ENCODE measurements at regions not wholly inside any gene's neighbourhood (a gene's known extent, or its start where the extent isn't known, plus 50 kb on each side); places are given as distances from the start of the nearest gene placed in this dataset.

- H4K8ac ChIP-seq (ENCODE audit: extremely low read depth, insufficient read depth, low read length), result no peak overlapping the region
- TF ChIP-seq JUN (IDR thresholded peaks at IDR 0.05; ENCODE audit: low read depth, low read length) (no peak), EGR1 (IDR thresholded peaks at IDR 0.05; ENCODE audit: borderline replicate concordance, low read depth, low read length) (no peak), RAD21 (IDR thresholded peaks at IDR 0.05 in 1 of 2, conservative IDR thresholded peaks at IDR 0.05 in 1 of 2; ENCODE audit: low read depth in 2 of 2, low read length in 2 of 2) (no peak), SP1 (IDR thresholded peaks at IDR 0.05; ENCODE audit: low read depth, low read length) (no peak), EZH2 (IDR thresholded peaks at IDR 0.05; ENCODE audit: low read depth, low read length, severe bottlenecking) (no peak), HDAC2 (IDR thresholded peaks at IDR 0.05; ENCODE audit: borderline replicate concordance in 1 of 2, low read depth in 2 of 2, low read length in 2 of 2) (no peak)
- no peak overlapping the region for H4K5ac ChIP-seq (ENCODE audit: insufficient read length, low read depth, low read length)
- DNase-seq (ENCODE audit: low read depth in 1 of 2, low spot score in 2 of 2) (no peak), FAIRE-seq (no peak)
- no peak overlapping the region for H3K4me2 ChIP-seq (ENCODE audit: insufficient read depth in 1 of 2, low read depth in 2 of 2, low read length in 2 of 2)
- H2BK12ac ChIP-seq (ENCODE audit: low read depth, low read length), result no peak overlapping the region
- POLR2A ChIA-PET (ENCODE audit: partially characterized antibody), result no interaction called here
- no peak overlapping the region for H3K56ac ChIP-seq (replicated peaks; ENCODE audit: insufficient read length, low read depth, low read length)
- no peak overlapping the region for H3K14ac ChIP-seq (ENCODE audit: insufficient read length)
- H3K36me3 ChIP-seq (ENCODE audit: control insufficient read depth in 2 of 4, insufficient read depth in 4 of 4, low read length in 3 of 4), result no peaks in the 10 kb centered on the region
- H4K20me1 ChIP-seq (replicated peaks in 1 of 2; ENCODE audit: control insufficient read depth in 1 of 2, insufficient read depth in 2 of 2, low read length in 2 of 2), result no peaks in the 10 kb centered on the region
- no peak overlapping the region for H2BK5ac ChIP-seq (ENCODE audit: low read depth, low read length)
- no peak overlapping the region for H3K9ac ChIP-seq (replicated peaks in 1 of 4; ENCODE audit: extremely low read depth in 1 of 4, low read depth in 3 of 4, low read length in 3 of 4)
- 91% methylated on average over 1 of the region's 1 CpG; no CpG with 5 or more reads in 1 of the 2 experiments for WGBS, 2 experiments (ENCODE audit: extremely low coverage in 1 of 2, insufficient coverage in 1 of 2, insufficient read length in 1 of 2, insufficient replicate concordance in 2 of 2, low coverage in 1 of 2, low lambda C conversion rate in 2 of 2, missing lambda C conversion rate in 1 of 2)
- no peak overlapping the region for H3K23ac ChIP-seq (ENCODE audit: insufficient read length)
- no peak overlapping the region for H2BK20ac ChIP-seq (ENCODE audit: low read length)
- H3K4me3 ChIP-seq (ENCODE audit: extremely low read depth in 1 of 4, insufficient read depth in 2 of 4, low read depth in 3 of 4, low read length in 4 of 4), result no peak overlapping the region
- no peak overlapping the region for H3K18ac ChIP-seq (ENCODE audit: extremely low read depth, low read length)
- H3K4ac ChIP-seq (replicated peaks; ENCODE audit: insufficient read length, low read depth, low read length), result no peak overlapping the region
- CTCF ChIA-PET (ENCODE audit: partially characterized antibody), result interaction anchor here (1.4 kb wide), 1 partner anchor 48 kb away, joined by 3 read pairs; no protein-coding TSS in a partner anchor
- H2BK120ac ChIP-seq (replicated peaks; ENCODE audit: low read depth, low read length), result no peak overlapping the region
- no peaks in the 10 kb centered on the region for H3K79me2 ChIP-seq (ENCODE audit: control insufficient read depth in 1 of 2, insufficient read depth in 2 of 2, low read length in 2 of 2)
- no peak overlapping the region for H2AK5ac ChIP-seq (ENCODE audit: low read depth, low read length)
- H3K27me3 ChIP-seq (replicated peaks in 1 of 4; ENCODE audit: control insufficient read depth in 3 of 4, extremely low read depth in 1 of 4, insufficient read depth in 3 of 4, low read length in 3 of 4), result no peaks in the 10 kb centered on the region
- no peaks in the 10 kb centered on the region for H3K79me1 ChIP-seq (ENCODE audit: low read depth, low read length)
- no peaks in the 10 kb centered on the region for H3K4me1 ChIP-seq (replicated peaks in 1 of 4; ENCODE audit: control insufficient read depth in 3 of 4, insufficient read depth in 4 of 4, low read length in 3 of 4)
- no peak overlapping the region for H4K91ac ChIP-seq (replicated peaks; ENCODE audit: insufficient read length, low read length)
- no peak overlapping the region for H2AFZ ChIP-seq (ENCODE audit: low read length)
- no peak overlapping the region for H3K27ac ChIP-seq (ENCODE audit: low read depth, low read length)
- H2BK15ac ChIP-seq (ENCODE audit: low read length), result no peak overlapping the region
- H3K9me3 ChIP-seq (ENCODE audit: insufficient read depth in 2 of 2, low read depth in 1 of 2, low read length in 1 of 2), result no peaks in the 10 kb centered on the region
- H3K23me2 ChIP-seq (ENCODE audit: low read depth, low read length), result no peaks in the 10 kb centered on the region; the same call in 1 of the 2 replicates
Measured at GRCh38 chr3:124607163-124607562, 123.1 kb upstream of the UMPS start.
